SK-N-MC (cell line): ENCODE measurements at regions not wholly inside any gene's neighbourhood (a gene's known extent, or its start where the extent isn't known, plus 50 kb on each side); places are given as distances from the start of the nearest gene placed in this dataset.

ENCODE experiments used
- EZH2 ChIP-seq: fragments of 200-600 bp; sonication (generic); IDR thresholded peaks from one replicate; pipeline ENCODE4 v1.6.1; 2017; ENCODE audit warnings: antibody characterized with exemption
- FOXP2 ChIP-seq: optimal IDR thresholded peaks from 2 replicates; pipeline ENCODE3; 2011; ENCODE audit warnings: mild to moderate bottlenecking, moderate library complexity; ENCODE audit not compliant: insufficient read depth; ENCODE audit errors: extremely low read length, control extremely low read depth
- POLR2AphosphoS5 ChIP-seq: IDR thresholded peaks from 2 replicates; pipeline ENCODE4 v1.6.1; 2012; ENCODE audit warnings: mild to moderate bottlenecking, low read depth, low read length, borderline replicate concordance

- TF ChIP-seq EZH2 (no peak), POLR2AphosphoS5 (no peak), FOXP2 (no peak)
Measured at GRCh38 chr14:87113286-87113685, 879.7 kb downstream of the GALC start.
